GM12878 (cell line): ENCODE measurements at regions not wholly inside any gene's neighbourhood (a gene's known extent, or its start where the extent isn't known, plus 50 kb on each side); places are given as distances from the start of the nearest gene placed in this dataset.

ENCODE experiments used
- ATAC-seq: fragments of 200-7000 bp; cut with Tn5 transposase; 3 replicates; pipeline ENCODE4 v1.9.1; 2020; ENCODE audit warnings: mild to moderate bottlenecking, moderate library complexity
- BruUV-seq: library from RNA; stranded (reverse); fragments of 400-500 nt; replicated peaks from 2 replicates; lab custom pipeline; 2021; lab: Mats Ljungman, UMichigan
- CTCF ChIA-PET: fragments of 300-600 bp; sonication (Branson Sonifier 250); formaldehyde crosslinking; extraction: SDS; loops from one replicate; lab custom pipeline; 2021; ENCODE audit warnings: inconsistent platforms; lab: Yijun Ruan, JAX
- POLR2A ChIA-PET: fragments of 350-600 bp; formaldehyde crosslinking; extraction: SDS; loops from one replicate; lab custom pipeline; 2021; ENCODE audit warnings: inconsistent platforms; lab: Charles Lee
- RAD21 ChIA-PET: fragments of 300-600 bp; sonication (Branson Sonifier 250); formaldehyde crosslinking; loops from one replicate; lab custom pipeline; 2023; ENCODE audit warnings: antibody characterized with exemption; ENCODE audit not compliant: unreplicated experiment; lab: Charles Lee
- SMC1A ChIA-PET: fragments of 300-600 bp; sonication (Branson Sonifier 250); formaldehyde crosslinking; loops from one replicate; lab custom pipeline; 2023; ENCODE audit not compliant: unreplicated experiment, uncharacterized antibody; lab: Charles Lee
- DNase-seq: peaks from one replicate; pipeline ENCODE4 v3.0.0-alpha.2; 2011; ENCODE audit warnings: low read depth, low spot score
- FAIRE-seq: peaks from 3 replicates; lab custom pipeline; 2011; peaks lifted over from hg19 to GRCh38; lab: Jason Lieb, UNC
- H2AFZ ChIP-seq: 2 replicates; pipeline ENCODE4 v1.6.0; 2011; ENCODE audit warnings: low read depth, low read length, control low read depth; ENCODE audit not compliant: control insufficient read depth
- H3K27ac ChIP-seq: 2 replicates; pipeline ENCODE4 v1.5.1; 2011; ENCODE audit warnings: control low read depth; ENCODE audit not compliant: control insufficient read depth, insufficient read depth
- H3K27me3 ChIP-seq, 2 experiments: replicated peaks in 1 of 2; 2 replicates each; pipeline versions ENCODE4 v1.6.0 to v1.6.1; 2011; ENCODE audit warnings: low read length in 1 of 2; ENCODE audit not compliant: control insufficient read depth in 2 of 2, insufficient read depth in 2 of 2
- H3K36me3 ChIP-seq, 2 experiments: 2 replicates each; pipeline ENCODE4 v1.5.1; 2011; ENCODE audit warnings: low read length in 1 of 2; ENCODE audit not compliant: control insufficient read depth in 2 of 2, insufficient read depth in 2 of 2
- H3K4me1 ChIP-seq: 2 replicates; pipeline ENCODE4 v1.6.1; 2011; ENCODE audit warnings: mild to moderate bottlenecking, low read length, moderate library complexity, mixed read lengths; ENCODE audit not compliant: control insufficient read depth, insufficient read depth
- H3K4me2 ChIP-seq: 2 replicates; pipeline ENCODE4 v1.6.0; 2011; ENCODE audit warnings: control low read depth; ENCODE audit not compliant: control insufficient read depth, insufficient read depth
- H3K4me3 ChIP-seq: fragments of 200-600 bp; sonication (generic); 2 replicates; pipeline ENCODE4 v1.5.1; 2016
- H3K79me2 ChIP-seq: 2 replicates; pipeline ENCODE4 v1.6.0; 2011; ENCODE audit warnings: low read length; ENCODE audit not compliant: control insufficient read depth, insufficient read depth
- H3K9ac ChIP-seq: 2 replicates; pipeline ENCODE4 v1.8.0; 2011; ENCODE audit warnings: low read length, control low read depth, mixed read lengths; ENCODE audit not compliant: control insufficient read depth, insufficient read depth
- H3K9me3 ChIP-seq: replicated peaks from 3 replicates; pipeline ENCODE4 v1.5.1; 2011; ENCODE audit warnings: mild to moderate bottlenecking, low read length; ENCODE audit not compliant: control insufficient read depth, insufficient read depth
- H4K20me1 ChIP-seq: 2 replicates; pipeline ENCODE4 v1.6.0; 2011; ENCODE audit not compliant: control insufficient read depth, insufficient read depth
- BMI1 ChIP-seq: fragments of 450-650 bp; IDR thresholded peaks from 2 replicates; pipeline ENCODE4 v1.6.1; 2016; ENCODE audit warnings: mild to moderate bottlenecking, moderate library complexity, borderline replicate concordance
- CHD1 ChIP-seq: IDR thresholded peaks from 2 replicates; pipeline ENCODE4 v1.6.1; 2012; ENCODE audit warnings: low read depth, low read length, improper control_type of control experiment
- CREM ChIP-seq: IDR thresholded peaks from 2 replicates; pipeline ENCODE4 v1.6.1; 2014; ENCODE audit warnings: antibody characterized with exemption, low read depth
- FOXM1 ChIP-seq: IDR thresholded peaks from 2 replicates; pipeline ENCODE4 v1.6.1; 2012; ENCODE audit warnings: low read depth, mild to moderate bottlenecking, inconsistent platforms, low read length, moderate library complexity
- JUND ChIP-seq: IDR thresholded peaks from 2 replicates; pipeline ENCODE4 v1.6.1; 2012; ENCODE audit warnings: low read depth, mild to moderate bottlenecking, low read length, improper control_type of control experiment, moderate library complexity
- LARP7 ChIP-seq: fragments of 450-650 bp; IDR thresholded peaks from 2 replicates; pipeline ENCODE4 v1.6.1; 2017; ENCODE audit warnings: mild to moderate bottlenecking
- MEF2A ChIP-seq: IDR thresholded peaks from 2 replicates; pipeline ENCODE4 v1.6.1; 2011; ENCODE audit warnings: low read depth, mild to moderate bottlenecking, low read length, moderate library complexity; ENCODE audit not compliant: insufficient read depth
- MYC ChIP-seq: IDR thresholded peaks from 2 replicates; pipeline ENCODE4 v1.6.1; 2011; ENCODE audit warnings: mild to moderate bottlenecking, low read length, moderate library complexity, inconsistent platforms; ENCODE audit not compliant: insufficient read depth, insufficient replicate concordance, insufficient read length, severe bottlenecking
- NKRF ChIP-seq: fragments of 450-650 bp; conservative IDR thresholded peaks from 2 replicates; pipeline ENCODE4 v1.6.1; 2017; ENCODE audit warnings: mild to moderate bottlenecking, moderate library complexity
- NR2C2 ChIP-seq: IDR thresholded peaks from 2 replicates; pipeline ENCODE4 v1.6.1; 2011; ENCODE audit warnings: borderline replicate concordance, low read depth; ENCODE audit not compliant: control insufficient read depth, insufficient read length
- RAD51 ChIP-seq: fragments of 450-650 bp; IDR thresholded peaks from 2 replicates; pipeline ENCODE4 v1.6.1; 2016; ENCODE audit warnings: moderate library complexity, mild to moderate bottlenecking, inconsistent platforms
- RB1 ChIP-seq: fragments of 450-650 bp; formaldehyde crosslinking; IDR thresholded peaks from 2 replicates; pipeline ENCODE4 v1.6.1; 2017; ENCODE audit warnings: mild to moderate bottlenecking, borderline replicate concordance
- RFX5 ChIP-seq: IDR thresholded peaks from 2 replicates; pipeline ENCODE4 v1.6.1; 2011; ENCODE audit warnings: low read depth, low read length, improper control_type of control experiment
- SIN3A ChIP-seq: IDR thresholded peaks from 2 replicates; pipeline ENCODE4 v1.6.1; 2012; ENCODE audit warnings: low read depth, low read length, improper control_type of control experiment
- SMC3 ChIP-seq: IDR thresholded peaks from 2 replicates; pipeline ENCODE4 v1.6.1; 2011; ENCODE audit warnings: low read length, improper control_type of control experiment, borderline replicate concordance
- SREBF1 ChIP-seq: IDR thresholded peaks from 2 replicates; pipeline ENCODE4 v1.6.1; 2012; ENCODE audit warnings: mild to moderate bottlenecking, low read length
- ZNF622 ChIP-seq: fragments of 450-650 bp; IDR thresholded peaks from 2 replicates; pipeline ENCODE4 v1.6.1; 2017; ENCODE audit warnings: mild to moderate bottlenecking, inconsistent platforms
- whole genome bisulfite sequencing: methylation state at CpG from one replicate; pipeline ENCODE4 v1.1.6; 2016; ENCODE audit warnings: low lambda C conversion rate; ENCODE audit not compliant: insufficient replicate concordance, insufficient coverage; ENCODE audit errors: missing lambda C conversion rate; 5-methylcytosine and 5-hydroxymethylcytosine counted together
- in situ Hi-C: fragments of 300-500 bp; cut with MboI; formaldehyde crosslinking; loops from 9 replicates; pipeline ENCODE4 v1.14.3; 2018; ENCODE audit warnings: mixed read lengths
- intact Hi-C: fragments of 100-400 bp; cut with micrococcal nuclease; formaldehyde crosslinking; loops from one replicate; pipeline ENCODE4 v1.14.2; 2022; ENCODE audit not compliant: unreplicated experiment

- CTCF ChIA-PET = no interaction called here
- no peak for TF ChIP-seq CREM
- TF ChIP-seq ZNF622 = no peak
- no peak for TF ChIP-seq RFX5
- TF ChIP-seq BMI1 = no peak
- no peak for TF ChIP-seq RB1
- TF ChIP-seq LARP7 = no peak
- no peak for TF ChIP-seq MYC
- TF ChIP-seq SMC3 = no peak
- no peak for TF ChIP-seq SIN3A
- no peak for TF ChIP-seq JUND
- TF ChIP-seq MEF2A = no peak
- TF ChIP-seq RAD51 = no peak
- no peak for TF ChIP-seq FOXM1
- no peak for TF ChIP-seq NKRF
- TF ChIP-seq CHD1 = no peak
- TF ChIP-seq NR2C2 = no peak
- TF ChIP-seq SREBF1 = no peak
- Histone ChIP-seq H3K4me1 (no peaks in the 10 kb centered on the region), H3K4me2 (no peak overlapping the region), H3K79me2 (no peaks in the 10 kb centered on the region), H3K4me3 (no peak overlapping the region), H2AFZ (no peak overlapping the region), H3K9ac (no peak overlapping the region), H3K36me3 (no peaks in the 10 kb centered on the region), H3K27me3 (no peaks in the 10 kb centered on the region), H4K20me1 (no peaks in the 10 kb centered on the region), H3K9me3 (no peaks in the 10 kb centered on the region), H3K27ac (no peak overlapping the region)
- in situ Hi-C loops (no loop called here), intact Hi-C loops (no loop called here)
- RAD21 ChIA-PET = no interaction called here
- ATAC-seq (no peak), DNase-seq (no peak), FAIRE-seq (no peak)
- POLR2A ChIA-PET = interaction anchor here (0.6 kb wide), 1 partner anchor 26 kb away, joined by 3 read pairs; no protein-coding TSS in a partner anchor
- SMC1A ChIA-PET = no interaction called here
- no TSS peak for BruUV-seq
- WGBS = 10% methylated on average over 4 of the region's 4 CpGs
These were observed 130.9 kb downstream of the GDAP2 start for GRCh38 chr1:117798550-117798949.
